Panc1 (cell line): ENCODE measurements at regions not wholly inside any gene's neighbourhood (a gene's known extent, or its start where the extent isn't known, plus 50 kb on each side); places are given as distances from the start of the nearest gene placed in this dataset.

ENCODE experiments used
- ATAC-seq: fragments of 200-7000 bp; cut with Tn5 transposase; 2 replicates; pipeline ENCODE4 v1.9.1; 2020; ENCODE audit warnings: mild to moderate bottlenecking, moderate library complexity
- BruUV-seq: library from RNA; stranded (reverse); fragments of 400-500 nt; replicated peaks from 2 replicates; lab custom pipeline; 2021; lab: Mats Ljungman, UMichigan
- CTCF ChIA-PET: fragments of 300-600 bp; sonication (Branson Sonifier 250); formaldehyde crosslinking; loops from one replicate; lab custom pipeline; 2022; ENCODE audit warnings: antibody characterized with exemption; lab: Charles Lee
- POLR2A ChIA-PET: fragments of 300-600 bp; sonication (Branson Sonifier 250); formaldehyde crosslinking; loops from one replicate; lab custom pipeline; 2022; ENCODE audit warnings: antibody characterized with exemption; lab: Charles Lee
- DNase-seq: peaks from one replicate; pipeline ENCODE4 v3.0.0-alpha.2; 2010; ENCODE audit warnings: low read depth, low spot score
- H3K27ac ChIP-seq: 2 replicates; pipeline ENCODE4 v1.5.1; 2011; ENCODE audit warnings: mild to moderate bottlenecking, low read length, inconsistent platforms
- H3K27me3 ChIP-seq: fragments of 200-500 bp; sonication (Bioruptor generic); 2 replicates; pipeline ENCODE4 v1.6.0; 2014; ENCODE audit warnings: low read length, inconsistent platforms; ENCODE audit not compliant: control insufficient read depth, insufficient read depth
- H3K36me3 ChIP-seq: fragments of 200-500 bp; sonication (Bioruptor generic); 2 replicates; pipeline ENCODE4 v1.5.1; 2014; ENCODE audit warnings: inconsistent platforms, mild to moderate bottlenecking, low read length, moderate library complexity; ENCODE audit not compliant: control insufficient read depth, insufficient read depth
- H3K4me1 ChIP-seq: 2 replicates; pipeline ENCODE4 v1.5.1; 2011; ENCODE audit warnings: inconsistent platforms, mild to moderate bottlenecking, low read length, moderate library complexity; ENCODE audit not compliant: control insufficient read depth, insufficient read depth
- H3K4me3 ChIP-seq, 2 experiments: 2 replicates each; pipeline ENCODE4 v1.5.1; 2011 to 2012; ENCODE audit warnings: low read depth in 2 of 2, low read length in 2 of 2, mild to moderate bottlenecking in 2 of 2, inconsistent platforms in 1 of 2, moderate library complexity in 1 of 2
- H3K9me3 ChIP-seq: fragments of 200-500 bp; sonication (Bioruptor generic); 2 replicates; pipeline ENCODE4 v1.5.1; 2014; ENCODE audit warnings: low read depth, mild to moderate bottlenecking, inconsistent platforms, low read length, moderate library complexity; ENCODE audit not compliant: control insufficient read depth, insufficient read depth
- CTCF ChIP-seq: fragments of 450-650 bp; IDR thresholded peaks from 2 replicates; pipeline ENCODE4 v1.5.1; 2017; ENCODE audit warnings: mild to moderate bottlenecking
- POLR2AphosphoS5 ChIP-seq: IDR thresholded peaks from 2 replicates; pipeline ENCODE4 v1.6.1; 2012; ENCODE audit warnings: mild to moderate bottlenecking, low read depth, low read length, moderate library complexity
- REST ChIP-seq, 2 experiments: IDR thresholded peaks; 2 replicates each; pipeline ENCODE4 v1.6.1; 2011 to 2012; ENCODE audit warnings: low read depth in 2 of 2, control low read depth in 1 of 2, low read length in 1 of 2, mild to moderate bottlenecking in 1 of 2, moderate library complexity in 1 of 2; ENCODE audit not compliant: insufficient read depth in 1 of 2
- SIN3A ChIP-seq: IDR thresholded peaks from 2 replicates; pipeline ENCODE4 v1.6.1; 2012; ENCODE audit warnings: low read depth, mild to moderate bottlenecking, low read length, moderate library complexity, borderline replicate concordance; ENCODE audit not compliant: insufficient read depth
- TCF7L2 ChIP-seq: IDR thresholded peaks from 2 replicates; pipeline ENCODE4 v1.6.1; 2011; ENCODE audit warnings: mild to moderate bottlenecking, low read depth, low read length, inconsistent platforms
- in situ Hi-C: cut with HindIII; loops from 2 replicates; pipeline ENCODE4 v1.10.0; 2016; ENCODE audit warnings: low sequenced_read_pairs, low pct_unique_long_range_greater_than_20kb
- intact Hi-C: fragments of 100-400 bp; cut with micrococcal nuclease; formaldehyde crosslinking; loops from one replicate; pipeline ENCODE4 v1.10.0; 2022; ENCODE audit not compliant: unreplicated experiment

- TF ChIP-seq REST (IDR thresholded peaks at IDR 0.05; ENCODE audit: insufficient read depth in 1 of 2, low read depth in 2 of 2, low read length in 1 of 2), result no peak
- TF ChIP-seq TCF7L2, result no peak
- TF ChIP-seq CTCF, result no peak
- no peak for TF ChIP-seq SIN3A
- TF ChIP-seq POLR2AphosphoS5, result no peak
- intact Hi-C loops, result no loop called here
- DNase-seq, result no peak
- Histone ChIP-seq H3K4me1 (no peaks in the 10 kb centered on the region), H3K9me3 (no peaks in the 10 kb centered on the region; the same call in 1 of the 2 replicates), H3K27me3 (no peaks in the 10 kb centered on the region), H3K4me3 (no peak overlapping the region), H3K27ac (no peak overlapping the region), H3K36me3 (no peaks in the 10 kb centered on the region)
- POLR2A ChIA-PET, result no interaction called here
- in situ Hi-C loops, result no loop called here
- ATAC-seq, result no peak
- CTCF ChIA-PET, result no interaction called here
- no TSS peak for BruUV-seq
These were observed 381.1 kb downstream of the ZNF608 start for GRCh38 chr5:124365361-124365801.

GRCh38 chr5:124355928-124356327 lies 390.5 kb downstream of the ZNF608 start:
- in situ Hi-C loops (no loop called here), intact Hi-C loops (no loop called here)
- DNase-seq (no peak), ATAC-seq (no peak)
- Histone ChIP-seq H3K4me1 (no peaks in the 10 kb centered on the region), H3K9me3 (no peaks in the 10 kb centered on the region), H3K36me3 (no peaks in the 10 kb centered on the region), H3K27ac (no peak overlapping the region), H3K4me3 (no peak overlapping the region), H3K27me3 (no peaks in the 10 kb centered on the region)
- POLR2A ChIA-PET, result no interaction called here
- CTCF ChIA-PET, result no interaction called here
- TF ChIP-seq CTCF (no peak), TCF7L2 (no peak), POLR2AphosphoS5 (no peak), SIN3A (no peak)
- no TSS peak for BruUV-seq
